C4-2B (cell line): ENCODE measurements at regions not wholly inside any gene's neighbourhood (a gene's known extent, or its start where the extent isn't known, plus 50 kb on each side); places are given as distances from the start of the nearest gene placed in this dataset.

ENCODE experiments used
- H3K27ac ChIP-seq: fragments of 450-650 bp; 2 replicates; pipeline ENCODE4 v1.5.1; 2017
- CTCF ChIP-seq: fragments of 450-650 bp; conservative IDR thresholded peaks from 2 replicates; pipeline ENCODE4 v1.5.1; 2017; ENCODE audit warnings: mild to moderate bottlenecking
- ZFX ChIP-seq: fragments of 450-650 bp; IDR thresholded peaks from 2 replicates; pipeline ENCODE4 v1.6.1; 2017

GRCh38 chr3:158970006-158970405 lies 168.2 kb downstream of the MFSD1 start:
- TF ChIP-seq CTCF = no peak
- TF ChIP-seq ZFX = no peak
- H3K27ac ChIP-seq = no peak overlapping the region

- H3K27ac ChIP-seq = no peak overlapping the region
- TF ChIP-seq CTCF = no peak
- no peak for TF ChIP-seq ZFX
These were observed 173.1 kb downstream of the MFSD1 start for GRCh38 chr3:158974904-158975303.

GRCh38 chr3:158976966-158977365 lies 175.1 kb downstream of the MFSD1 start:
- H3K27ac ChIP-seq = no peak overlapping the region
- no peak for TF ChIP-seq ZFX
- no peak for TF ChIP-seq CTCF

GRCh38 chr3:158977497-158977896 lies 175.6 kb downstream of the MFSD1 start:
- no peak overlapping the region for H3K27ac ChIP-seq
- TF ChIP-seq ZFX (no peak), CTCF (no peak)

- H3K27ac ChIP-seq = no peak overlapping the region
- TF ChIP-seq CTCF = no peak
- TF ChIP-seq ZFX = no peak
These were observed 181.6 kb downstream of the MFSD1 start for GRCh38 chr3:158983216-158984099.

GRCh38 chr3:158991146-158991705 lies 189.4 kb downstream of the MFSD1 start:
- TF ChIP-seq CTCF (no peak), ZFX (no peak)
- H3K27ac ChIP-seq = no peak overlapping the region

GRCh38 chr3:158992463-158992862 lies 190.6 kb downstream of the MFSD1 start:
- H3K27ac ChIP-seq = no peak overlapping the region
- TF ChIP-seq CTCF (no peak), ZFX (no peak)
